Pancreas (tissue), 10 donors: ENCODE measurements at regions not wholly inside any gene's neighbourhood (a gene's known extent, or its start where the extent isn't known, plus 50 kb on each side); places are given as distances from the start of the nearest gene placed in this dataset.

Source experiments
- ATAC-seq, 4 donors: fragments of 200-7000 bp; cut with Tn5 transposase; one replicate each; pipeline versions ENCODE4 v1.8.0 to v1.9.1; 2020; ENCODE audit warnings: mild to moderate bottlenecking in 4 of 4, moderate library complexity in 4 of 4
- DNase-seq, 6 donors: peaks; one replicate each; pipeline ENCODE4 v3.0.0-alpha.2; 2020
- FAIRE-seq: peaks from 2 replicates; lab custom pipeline; 2012; peaks lifted over from hg19 to GRCh38; lab: Jason Lieb, UNC
- H3K27ac ChIP-seq, 4 donors: fragments of 200-600 bp; sonication (generic); 1 replicate in 3 of 4; 2 replicates in 1 of 4; pipeline versions ENCODE4 v1.5.0 to v1.8.0; 2020
- H3K27me3 ChIP-seq, 4 donors: fragments of 200-600 bp; one replicate each; pipeline ENCODE4 v1.8.0; 2021
- H3K36me3 ChIP-seq, 3 donors: fragments of 200-600 bp; sonication (generic) in 1 of 3; one replicate each; pipeline versions ENCODE4 v1.5.0 to v1.8.0; 2020 to 2021
- H3K4me1 ChIP-seq, 3 donors: fragments of 200-600 bp; one replicate each; pipeline ENCODE4 v1.8.0; 2021
- H3K4me3 ChIP-seq, 4 donors: fragments of 200-600 bp; sonication (generic) in 2 of 4; one replicate each; pipeline versions ENCODE4 v1.5.0 to v1.8.0; 2020 to 2021
- H3K9me3 ChIP-seq, 4 donors: fragments of 200-600 bp; one replicate each; pipeline ENCODE4 v1.8.0; 2021
- WGBS, 2 donors: extraction: QIAGEN DNeasy Blood & Tissue Kit; methylation state at CpG; one replicate each; pipeline ENCODE4 v1.1.7; 2013; 5-methylcytosine and 5-hydroxymethylcytosine counted together
- intact Hi-C, 3 donors: fragments of 100-400 bp; cut with DNase I; formaldehyde crosslinking; loops; one replicate each; pipeline versions ENCODE4 v1.11.1 to v1.14.2; 2022
- TF ChIP-seq, protein P1 (sequence below), 4 donors: fragments of 200-600 bp; sonication (generic) in 3 of 4; IDR thresholded peaks; one replicate each; pipeline versions ENCODE4 v1.5.0 to v1.8.0; 2021; ENCODE audit warnings: antibody characterized with exemption in 4 of 4
- donor health status: healthy with polysubstance abuse.
- donor health status: DM: no; HTN: no; CAD: no; lungs with moderate emphysema.
- donor health status: DM: no; HTN: no; CAD: no.
- donor health status: control.
- donor health status: control.
- donor health status: Bipolar disorder and iron deficiency.
- donor health status: DM: yes; HTN: yes; CAD: no.
- donor health status: DM: no; HTN: no; CAD: no.
- donor health status: DM: no; HTN: no; CAD: no.
- donor health status: DM: yes; HTN: yes; CAD: no.

DNA sequence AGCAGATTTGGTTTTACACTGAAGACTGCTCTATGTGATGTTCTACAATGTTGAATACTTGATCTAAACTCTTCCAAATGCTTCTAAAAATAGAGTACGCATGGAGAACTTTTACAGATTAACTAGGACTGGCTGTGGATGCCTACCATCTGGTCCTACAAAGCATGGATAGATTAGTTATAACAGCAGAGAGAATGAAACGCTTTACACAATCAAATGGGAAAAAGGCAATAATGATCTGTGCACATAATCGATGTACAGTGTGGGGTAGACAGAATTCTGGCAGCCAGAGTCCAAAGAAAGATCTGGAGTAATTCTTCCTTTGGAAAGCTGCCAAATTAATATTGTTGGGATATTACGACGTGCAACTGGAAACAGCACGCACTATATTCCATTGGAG, 1885.5 kb upstream of the PRR20A start:
- TF ChIP-seq, protein P1, sequence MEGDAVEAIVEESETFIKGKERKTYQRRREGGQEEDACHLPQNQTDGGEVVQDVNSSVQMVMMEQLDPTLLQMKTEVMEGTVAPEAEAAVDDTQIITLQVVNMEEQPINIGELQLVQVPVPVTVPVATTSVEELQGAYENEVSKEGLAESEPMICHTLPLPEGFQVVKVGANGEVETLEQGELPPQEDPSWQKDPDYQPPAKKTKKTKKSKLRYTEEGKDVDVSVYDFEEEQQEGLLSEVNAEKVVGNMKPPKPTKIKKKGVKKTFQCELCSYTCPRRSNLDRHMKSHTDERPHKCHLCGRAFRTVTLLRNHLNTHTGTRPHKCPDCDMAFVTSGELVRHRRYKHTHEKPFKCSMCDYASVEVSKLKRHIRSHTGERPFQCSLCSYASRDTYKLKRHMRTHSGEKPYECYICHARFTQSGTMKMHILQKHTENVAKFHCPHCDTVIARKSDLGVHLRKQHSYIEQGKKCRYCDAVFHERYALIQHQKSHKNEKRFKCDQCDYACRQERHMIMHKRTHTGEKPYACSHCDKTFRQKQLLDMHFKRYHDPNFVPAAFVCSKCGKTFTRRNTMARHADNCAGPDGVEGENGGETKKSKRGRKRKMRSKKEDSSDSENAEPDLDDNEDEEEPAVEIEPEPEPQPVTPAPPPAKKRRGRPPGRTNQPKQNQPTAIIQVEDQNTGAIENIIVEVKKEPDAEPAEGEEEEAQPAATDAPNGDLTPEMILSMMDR (IDR thresholded peaks at IDR 0.05) = no peak
- no peaks in the 10 kb centered on the region for H3K9me3 ChIP-seq
- ATAC-seq (no peak), FAIRE-seq (no peak), DNase-seq (no peak)
- H3K4me3 ChIP-seq = no peak overlapping the region
- 71 to 74% methylated on average over 6 of the region's 6 CpGs for WGBS, 2 donors
- no peak overlapping the region for H3K27ac ChIP-seq
- no peaks in the 10 kb centered on the region for H3K4me1 ChIP-seq
- intact Hi-C loops = no loop called here
- no peaks in the 10 kb centered on the region for H3K36me3 ChIP-seq
- H3K27me3 ChIP-seq = no peaks in the 10 kb centered on the region

DNA sequence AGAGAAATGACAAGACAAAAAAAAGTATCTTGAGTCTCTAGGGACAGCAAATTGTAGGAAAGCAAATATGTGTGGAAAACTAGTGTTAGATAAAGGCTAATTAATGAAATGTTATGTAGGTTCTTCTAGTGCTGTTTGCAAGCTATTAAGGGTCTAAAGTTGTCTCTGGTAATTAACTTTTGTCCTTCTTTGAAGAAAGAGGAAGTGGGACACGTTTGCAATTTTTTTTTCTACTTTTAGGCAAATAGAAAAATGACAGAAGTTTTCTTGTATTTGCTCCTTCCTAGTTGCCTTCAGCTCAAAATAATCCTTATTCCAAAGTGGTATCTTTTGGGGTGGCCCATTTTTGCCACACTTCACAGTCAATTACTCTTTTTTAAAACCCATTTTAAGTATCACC, 1877.7 kb upstream of the PRR20A start:
- H3K9me3 ChIP-seq = no peaks in the 10 kb centered on the region

DNA sequence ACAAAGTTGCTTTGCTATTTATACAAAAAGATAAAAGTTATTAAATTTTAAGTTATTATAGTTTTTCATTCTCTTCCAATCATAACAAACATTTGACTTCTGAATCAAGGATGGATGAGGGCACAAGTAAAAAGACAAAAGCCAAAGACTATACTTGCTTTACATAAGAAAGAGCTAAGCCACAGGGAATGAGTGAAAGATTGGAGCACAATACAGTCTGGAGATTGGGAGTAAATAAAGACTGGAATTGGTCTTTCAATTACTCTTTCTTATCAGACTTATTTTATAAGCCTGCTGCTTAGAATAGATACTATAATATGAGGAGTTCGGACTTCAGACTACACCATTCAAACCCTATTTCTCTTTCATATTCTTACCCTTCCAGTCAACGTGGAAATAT, 1874.1 kb upstream of the PRR20A start:
- no peak for FAIRE-seq
- intact Hi-C loops = no loop called here

More for the DNA sequence above, 1877.7 kb upstream of the PRR20A start:
- no peak for DNase-seq
- TF ChIP-seq, protein P1 (IDR thresholded peaks at IDR 0.05) = no peak
- Histone ChIP-seq H3K36me3 (no peaks in the 10 kb centered on the region), H3K27ac (no peak overlapping the region), H3K4me3 (no peak overlapping the region), H3K27me3 (no peaks in the 10 kb centered on the region), H3K4me1 (no peaks in the 10 kb centered on the region)
- WGBS, 2 donors = 14 to 19% methylated on average over 1 of the region's 1 CpG
- intact Hi-C loops = no loop called here
- ATAC-seq = no peak
- FAIRE-seq = no peak

DNA sequence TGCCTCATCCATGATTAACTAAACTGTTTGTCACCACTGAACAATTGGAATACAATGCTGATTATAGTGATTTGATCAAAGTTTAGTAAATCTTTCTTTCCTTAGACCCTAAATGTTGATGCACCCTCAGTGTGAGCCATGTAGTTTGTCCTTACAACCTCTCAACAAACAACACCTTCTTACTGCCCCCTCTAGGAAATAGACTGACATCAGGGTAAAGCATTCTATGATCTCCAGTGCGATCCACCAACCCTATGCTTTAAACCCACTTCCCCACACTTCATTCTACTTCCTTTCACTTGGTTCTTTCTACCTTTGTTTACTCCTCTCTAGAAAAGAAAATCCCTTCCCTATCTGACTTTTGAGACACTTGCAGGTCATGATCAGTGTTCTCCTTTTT, 1842.5 kb upstream of the PRR20A start:
- H3K36me3 ChIP-seq = no peaks in the 10 kb centered on the region
- ATAC-seq = no peak
- intact Hi-C loops = no loop called here
- TF ChIP-seq, protein P1 (IDR thresholded peaks at IDR 0.05) = no peak
- WGBS, 2 donors = 93% methylated on average over 1 of the region's 1 CpG
- no peak overlapping the region for H3K27ac ChIP-seq
- no peaks in the 10 kb centered on the region for H3K9me3 ChIP-seq
- H3K4me1 ChIP-seq = peaks cover 0 to 2% (median 0%) of the 10 kb centered on the region in 3 donors
- DNase-seq = no peak
- H3K4me3 ChIP-seq = no peak overlapping the region
- H3K27me3 ChIP-seq = no peaks in the 10 kb centered on the region
- no peak for FAIRE-seq

More for the DNA sequence above, 1874.1 kb upstream of the PRR20A start:
- H3K4me3 ChIP-seq = no peak overlapping the region
- ATAC-seq (no peak), DNase-seq (no peak)
- H3K9me3 ChIP-seq = no peaks in the 10 kb centered on the region
- WGBS, 2 donors = 50 to 56% methylated on average over 2 of the region's 2 CpGs
- TF ChIP-seq, protein P1 (IDR thresholded peaks at IDR 0.05) = no peak
- no peaks in the 10 kb centered on the region for H3K4me1 ChIP-seq
- no peaks in the 10 kb centered on the region for H3K36me3 ChIP-seq
- H3K27me3 ChIP-seq = no peaks in the 10 kb centered on the region
- H3K27ac ChIP-seq = no peak overlapping the region

DNA sequence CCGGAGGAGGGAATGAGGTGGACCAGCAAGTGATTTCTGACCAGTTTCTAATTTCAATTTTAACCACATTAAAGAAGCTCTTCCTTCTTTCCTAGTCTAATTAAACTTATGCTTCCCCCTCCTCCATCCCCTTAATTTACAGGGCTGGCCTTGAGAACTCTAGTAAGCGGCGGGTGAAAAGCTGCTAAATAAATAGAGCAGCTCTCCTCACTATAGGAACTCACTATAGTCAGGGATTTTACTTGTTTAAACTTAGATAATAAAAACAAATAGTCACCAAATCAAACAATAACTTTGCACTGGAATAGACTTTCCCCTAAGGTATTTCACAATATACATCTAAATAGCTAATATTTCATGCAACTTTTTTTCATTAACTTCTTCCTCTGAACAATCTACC, 1838.2 kb upstream of the PRR20A start:
- TF ChIP-seq, protein P1 (IDR thresholded peaks at IDR 0.05) = no peak
- no peaks in the 10 kb centered on the region for H3K9me3 ChIP-seq
- H3K4me3 ChIP-seq = no peak overlapping the region
- no peak for DNase-seq
- H3K27me3 ChIP-seq = no peaks in the 10 kb centered on the region
- no peak overlapping the region for H3K27ac ChIP-seq
- intact Hi-C loops = no loop called here
- 15 to 21% methylated on average over 3 of the region's 3 CpGs for WGBS, 2 donors
- H3K4me1 ChIP-seq = peaks cover 0 to 5% (median 0%) of the 10 kb centered on the region in 3 donors
- FAIRE-seq = no peak
- ATAC-seq = peak; percentile 31 to 85 (median 77)
- no peaks in the 10 kb centered on the region for H3K36me3 ChIP-seq
